Coronary artery (tissue), 2 donors: ENCODE measurements at regions not wholly inside any gene's neighbourhood (a gene's known extent, or its start where the extent isn't known, plus 50 kb on each side); places are given as distances from the start of the nearest gene placed in this dataset.
"Not testable (repeated sequence)": the region's sequence is repeated elsewhere in the genome, so short reads cannot be mapped to it uniquely, and the experiment has no call there.

Experiments used
- DNase-seq: peaks from one replicate; pipeline ENCODE4 v3.0.0-alpha.2; 2017; ENCODE audit warnings: low spot score
- H3K27ac ChIP-seq, 2 donors: fragments of 200-600 bp; sonication (generic); one replicate each; pipeline ENCODE4 v1.5.1; 2016 to 2019
- H3K4me3 ChIP-seq: fragments of 200-600 bp; sonication (generic); 2 replicates; pipeline ENCODE4 v1.5.1; 2016; ENCODE audit warnings: mild to moderate bottlenecking, moderate library complexity
- CTCF ChIP-seq: fragments of 200-600 bp; sonication (generic); IDR thresholded peaks from one replicate; pipeline ENCODE4 v1.5.1; 2019; ENCODE audit warnings: antibody characterized with exemption

- Histone ChIP-seq H3K27ac (no peak overlapping the region), H3K4me3 (no peak overlapping the region)
- no peak for TF ChIP-seq CTCF
- DNase-seq, result no peak
These were observed 159.1 kb upstream of the FOXF1 start for GRCh38 chr16:86351041-86351784.

- H3K4me3 ChIP-seq, DNase-seq, H3K27ac ChIP-seq: not testable (repeated sequence)
These were observed 158.6 kb upstream of the FOXF1 start for GRCh38 chr16:86351785-86352139.

GRCh38 chr16:86353148-86353547, 157.2 kb upstream of the FOXF1 start:
- Histone ChIP-seq H3K4me3 (no peak overlapping the region), H3K27ac (no peak overlapping the region)
- no peak for DNase-seq
- no peak for TF ChIP-seq CTCF

- TF ChIP-seq CTCF, result no peak
- DNase-seq, result no peak
- H3K4me3 ChIP-seq, result no peak overlapping the region
- H3K27ac ChIP-seq, result no peak overlapping the region
These were observed 156.4 kb upstream of the FOXF1 start for GRCh38 chr16:86353948-86354347.

GRCh38 chr16:86354641-86355513, 155.4 kb upstream of the FOXF1 start:
- TF ChIP-seq CTCF, result no peak
- Histone ChIP-seq H3K27ac (no peak overlapping the region), H3K4me3 (no peak overlapping the region)
- no peak for DNase-seq

- no peak for DNase-seq
- Histone ChIP-seq H3K27ac (no peak overlapping the region), H3K4me3 (no peak overlapping the region)
- no peak for TF ChIP-seq CTCF
These were observed 154.8 kb upstream of the FOXF1 start for GRCh38 chr16:86355531-86355930.

GRCh38 chr16:86355951-86356350, 154.4 kb upstream of the FOXF1 start:
- no peak for DNase-seq
- TF ChIP-seq CTCF, result no peak
- H3K4me3 ChIP-seq, result no peak overlapping the region
- no peak overlapping the region for H3K27ac ChIP-seq
